Urothelium cell line (cell line): ENCODE measurements at regions not wholly inside any gene's neighbourhood (a gene's known extent, or its start where the extent isn't known, plus 50 kb on each side); places are given as distances from the start of the nearest gene placed in this dataset.
A peak's percentile ranks its signal among the peaks of the same experiment; 100 is the strongest.
"Not testable (repeated sequence)": the region's sequence is repeated elsewhere in the genome, so short reads cannot be mapped to it uniquely, and the experiment has no call there.

Experiments used
- DNase-seq: peaks from one replicate; pipeline ENCODE4 v3.0.0; 2011; ENCODE audit warnings: low spot score, mixed read lengths
- FAIRE-seq: peaks from 2 replicates; lab custom pipeline; 2011; peaks lifted over from hg19 to GRCh38; lab: Jason Lieb, UNC

GRCh38 chr2:66632882-66633281, 198.0 kb downstream of the MEIS1 start:
- not testable (repeated sequence) for FAIRE-seq, DNase-seq

- FAIRE-seq = no peak
Measured at GRCh38 chr2:66633631-66634030, 198.7 kb downstream of the MEIS1 start.

DNA sequence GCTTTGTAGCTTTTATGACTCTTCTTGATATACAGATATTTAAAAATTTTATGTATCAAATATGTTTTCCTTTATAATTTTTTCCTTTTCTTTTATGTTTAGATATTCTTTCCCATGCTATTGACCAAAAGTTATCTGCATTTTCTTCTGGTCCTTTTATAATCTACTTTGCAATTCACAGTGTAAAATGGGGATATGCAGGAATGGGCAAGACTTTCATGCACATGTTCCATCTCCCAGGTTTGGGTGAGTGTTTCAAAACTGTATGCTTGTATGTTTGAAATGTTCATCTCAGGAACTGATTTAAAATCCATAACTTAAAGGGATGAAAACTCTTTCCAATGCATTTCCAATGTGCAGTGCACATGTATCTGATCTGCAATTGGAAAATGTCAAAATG, 199.9 kb downstream of the MEIS1 start:
- FAIRE-seq = no peak
- DNase-seq = no peak

More at GRCh38 chr2:66633631-66634030, 198.7 kb downstream of the MEIS1 start:
- DNase-seq = no peak

DNA sequence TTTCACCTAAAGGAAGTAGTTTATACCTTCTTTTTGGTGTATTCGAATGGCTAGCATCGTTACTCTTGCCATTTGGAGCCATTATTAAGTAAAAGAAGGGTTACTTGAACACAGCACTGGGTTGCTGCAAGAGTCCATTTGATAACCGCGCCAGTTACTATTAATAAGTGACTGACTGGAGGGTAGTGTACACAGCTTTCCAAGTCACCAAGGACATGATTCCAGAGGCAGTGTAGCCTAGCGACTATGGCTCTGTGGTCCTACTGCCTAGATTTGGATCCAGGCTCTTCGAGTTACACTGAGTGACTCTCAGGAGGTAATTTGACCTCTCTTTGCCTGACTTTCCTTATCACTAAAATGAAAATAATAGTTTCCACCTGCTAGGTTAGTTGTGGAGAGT, 206.8 kb downstream of the MEIS1 start:
- FAIRE-seq (no peak), DNase-seq (no peak)

- not testable (repeated sequence) for FAIRE-seq, DNase-seq
Measured at GRCh38 chr2:66648081-66648480, 213.2 kb downstream of the MEIS1 start.

GRCh38 chr2:66649006-66649405, 214.1 kb downstream of the MEIS1 start:
- no peak for DNase-seq
- no peak for FAIRE-seq

DNA sequence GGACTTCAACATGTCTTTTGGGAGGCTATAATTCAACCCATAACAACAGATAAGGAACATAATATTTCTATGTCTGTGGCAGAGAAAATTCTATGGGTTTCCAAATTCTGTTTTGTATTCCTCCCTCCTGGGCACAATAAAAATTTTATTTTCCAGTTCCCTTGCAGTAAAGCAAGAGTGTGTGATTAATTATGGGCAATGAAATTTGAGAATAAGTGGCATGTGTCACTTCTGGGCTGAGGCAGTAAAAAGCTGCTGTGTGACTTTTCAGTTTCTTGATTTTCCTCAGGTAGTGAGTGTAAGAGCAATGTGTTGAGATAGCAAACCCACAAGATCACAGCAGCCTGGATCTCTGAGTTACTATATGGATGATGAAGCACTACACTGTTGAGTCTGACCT, 216.4 kb downstream of the MEIS1 start:
- no peak for DNase-seq
- no peak for FAIRE-seq

DNA sequence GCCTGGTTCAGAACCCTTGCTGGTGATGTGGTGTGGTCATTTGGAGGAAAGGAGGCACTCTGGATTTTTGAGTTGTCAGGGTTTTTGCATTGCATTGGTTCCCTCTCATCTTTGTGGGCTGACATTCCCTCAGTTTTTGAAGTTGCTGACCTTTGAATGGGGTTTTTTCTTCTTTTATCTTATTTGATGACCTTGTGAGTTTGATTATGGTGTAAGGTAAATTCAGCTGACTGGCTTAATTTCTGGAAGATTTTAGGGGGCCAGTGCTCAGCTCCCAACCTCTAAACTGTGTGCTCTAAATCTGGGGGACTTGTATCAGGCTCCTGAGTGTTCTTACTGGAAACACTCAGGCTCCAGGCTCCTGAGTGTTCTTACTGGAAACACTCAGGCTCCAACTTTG, 225.9 kb downstream of the MEIS1 start:
- DNase-seq = no peak
- no peak for FAIRE-seq

GRCh38 chr2:66661253-66662173, 226.6 kb downstream of the MEIS1 start:
- FAIRE-seq (peak; percentile 84), DNase-seq (no peak)

DNA sequence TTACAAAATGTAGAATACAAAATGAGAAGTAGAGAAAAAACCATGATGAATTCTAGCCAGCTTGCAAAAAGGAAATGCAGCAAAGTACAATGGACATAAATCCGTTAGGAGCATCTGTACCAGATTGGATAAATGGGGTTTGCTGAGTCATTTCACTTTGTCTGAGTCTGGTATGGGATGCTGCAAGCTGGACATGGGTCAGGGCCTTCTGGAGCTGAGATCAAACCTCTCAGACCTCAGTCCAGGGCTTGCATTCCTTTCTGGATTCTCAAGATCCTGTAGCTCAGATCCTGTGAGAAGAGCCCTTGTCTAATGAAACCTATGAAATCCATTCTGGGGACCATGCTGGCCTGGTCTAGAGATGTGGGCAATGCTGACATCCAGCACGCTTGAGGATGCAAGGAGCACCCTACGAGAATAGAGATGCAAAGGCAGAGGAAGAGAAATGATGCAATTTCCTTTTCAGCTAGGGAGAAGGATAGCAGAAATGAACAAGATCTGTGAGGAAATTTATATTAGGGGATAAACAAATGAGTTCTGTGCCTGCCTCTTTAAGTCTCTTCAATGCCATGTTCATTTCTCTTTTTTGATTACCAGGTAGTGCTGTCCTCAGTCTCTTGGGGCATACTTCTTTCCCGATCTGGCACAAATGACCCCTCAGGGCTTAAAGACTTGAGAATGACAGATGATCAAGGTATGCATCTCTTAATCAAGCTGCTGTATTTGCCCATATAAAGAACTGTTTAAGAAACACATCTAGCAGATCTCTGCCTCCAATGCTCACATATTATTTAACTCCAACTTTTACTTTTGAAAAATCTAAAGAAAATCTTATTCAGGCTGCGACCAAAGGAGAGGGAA, 230.4 kb downstream of the MEIS1 start:
- DNase-seq (no peak), FAIRE-seq (no peak)

- DNase-seq (no peak), FAIRE-seq (no peak)
Measured at GRCh38 chr2:66667301-66667700, 232.4 kb downstream of the MEIS1 start.

DNA sequence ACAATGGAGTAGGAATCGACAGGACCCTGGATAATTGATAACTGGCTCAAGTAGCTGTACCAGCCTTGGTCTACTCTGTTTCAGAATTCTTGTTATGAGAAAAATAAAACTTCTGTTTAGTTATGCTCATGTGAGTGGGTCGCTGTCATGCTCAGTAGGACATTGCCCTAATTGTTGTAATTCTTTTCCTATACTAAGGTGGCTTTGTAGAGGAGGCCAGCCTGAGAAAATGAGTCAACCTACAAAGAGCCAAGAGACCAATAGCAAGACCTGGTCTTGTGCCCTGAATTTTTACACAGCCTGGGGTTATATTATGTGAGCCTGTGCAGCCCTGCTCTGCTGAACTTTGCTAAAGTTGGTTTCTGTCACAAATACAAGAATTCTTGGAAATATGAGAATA, 238.4 kb downstream of the MEIS1 start:
- no peak for DNase-seq
- no peak for FAIRE-seq

DNA sequence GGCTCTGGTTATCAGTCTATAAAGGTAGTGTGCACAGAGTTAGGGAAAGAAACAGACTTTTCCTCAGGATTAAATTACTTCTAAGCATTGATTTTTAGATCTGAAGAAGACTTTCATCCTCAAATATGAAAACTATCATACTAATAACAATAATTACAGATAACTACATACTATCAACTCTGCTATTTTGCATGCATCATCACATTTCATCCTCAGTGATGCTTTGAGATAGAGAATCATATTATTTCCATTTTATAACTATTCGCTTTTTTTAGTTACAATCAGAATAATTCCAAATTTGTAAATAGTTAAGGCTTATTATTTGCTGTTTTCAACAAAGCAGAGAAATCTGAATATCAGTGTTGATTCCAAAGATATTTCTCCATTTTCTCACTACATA, 239.2 kb downstream of the MEIS1 start:
- no peak for FAIRE-seq

DNA sequence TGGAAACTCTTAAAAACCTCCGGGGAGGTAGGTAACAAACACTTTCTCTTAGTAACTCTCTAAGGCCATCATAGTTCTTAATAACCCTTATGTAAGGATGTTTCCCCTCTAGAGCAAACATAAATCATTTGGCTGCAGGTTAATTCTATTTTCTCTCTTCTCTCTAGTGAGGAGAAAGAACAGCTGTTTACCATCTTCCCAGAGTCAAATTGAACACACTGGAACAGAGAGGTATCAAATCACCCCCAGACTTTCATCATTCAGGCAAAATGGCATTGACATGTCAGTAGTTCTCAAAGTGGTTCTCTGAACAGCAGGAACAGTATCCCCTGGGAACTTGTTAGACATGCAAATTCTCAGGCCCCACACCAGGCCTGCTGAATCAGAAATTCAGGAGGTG, 240.7 kb downstream of the MEIS1 start:
- FAIRE-seq (no peak), DNase-seq (no peak)

More for the DNA sequence above, 239.2 kb downstream of the MEIS1 start:
- no peak for DNase-seq

DNA sequence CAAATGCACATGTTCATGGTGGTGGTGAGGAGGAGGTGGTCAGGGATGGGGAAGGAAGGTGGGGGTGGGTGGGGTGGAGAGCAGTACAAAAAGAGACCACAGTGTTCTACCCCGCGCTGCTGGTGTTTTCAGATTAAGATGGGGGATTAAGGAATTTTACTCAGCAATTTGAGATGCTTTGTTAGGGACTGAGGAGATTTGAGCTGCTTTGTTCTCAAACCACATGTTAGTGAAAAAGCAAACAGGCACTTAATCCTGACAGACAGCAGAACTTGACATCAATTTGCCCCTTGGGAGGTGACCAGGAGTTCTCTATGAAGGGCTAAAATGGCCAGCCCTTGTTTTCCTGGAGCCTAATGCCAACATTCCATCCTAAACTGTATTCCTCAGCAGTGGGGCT, 244.5 kb downstream of the MEIS1 start:
- FAIRE-seq = no peak
- DNase-seq = no peak

GRCh38 chr2:66682476-66682875, 247.6 kb downstream of the MEIS1 start:
- DNase-seq = no peak
- no peak for FAIRE-seq

DNA sequence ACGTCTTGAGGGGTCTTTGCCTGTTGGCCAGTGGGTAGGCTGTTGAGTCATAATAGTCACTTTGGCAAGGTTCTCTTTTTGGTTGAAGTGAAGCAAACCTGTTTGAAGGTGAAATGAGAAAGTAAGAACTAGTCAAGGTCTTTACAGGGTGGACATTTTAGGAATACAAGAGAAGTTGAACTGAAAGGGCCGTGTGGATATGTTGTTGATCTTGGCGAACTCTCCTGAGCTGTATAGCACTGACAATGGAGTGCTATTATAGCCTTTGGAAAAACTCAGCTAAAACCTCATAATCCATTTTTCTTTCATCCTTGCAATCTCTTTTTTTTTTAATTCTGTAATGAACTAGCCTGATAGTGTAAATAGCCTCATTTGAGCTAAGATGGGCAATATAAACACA, 248.1 kb downstream of the MEIS1 start:
- FAIRE-seq (no peak), DNase-seq (no peak)

DNA sequence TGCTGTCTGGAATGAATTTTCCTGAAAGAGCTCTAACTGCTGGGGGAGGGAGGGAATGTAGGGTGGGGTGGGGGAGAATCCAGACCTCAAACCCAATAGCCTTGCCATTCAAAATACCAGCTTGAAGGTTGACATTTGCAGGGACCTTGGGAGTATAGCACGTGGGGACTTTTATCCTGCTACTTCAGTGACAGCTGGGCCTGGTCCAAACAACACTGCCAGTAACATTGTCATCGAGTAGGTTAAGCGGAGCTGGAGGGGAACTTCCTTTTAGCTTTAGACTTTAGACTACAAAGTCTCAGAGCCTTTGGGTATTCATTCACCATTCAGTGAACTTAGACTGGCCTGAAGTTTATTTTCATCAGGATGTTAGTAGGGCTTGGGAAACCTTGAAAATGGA, 248.7 kb downstream of the MEIS1 start:
- FAIRE-seq (no peak), DNase-seq (no peak)

DNA sequence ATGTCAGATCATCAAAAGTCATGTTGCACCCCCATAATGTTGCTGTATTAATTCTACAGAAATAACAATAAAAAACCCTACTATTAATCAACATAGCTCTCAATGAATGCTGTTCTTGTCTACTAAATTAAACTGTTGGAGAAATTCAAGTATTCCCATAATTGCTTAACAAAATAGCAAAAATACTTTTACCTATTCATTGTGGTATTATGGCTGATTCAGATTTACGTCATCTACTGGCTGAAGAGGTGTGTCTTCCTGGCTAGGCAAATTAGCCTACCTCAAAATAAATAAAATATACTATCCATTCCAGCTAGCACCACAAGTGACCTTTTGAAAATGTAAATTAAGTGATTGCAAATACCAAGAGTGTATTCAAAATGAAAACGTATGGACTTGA, 249.4 kb downstream of the MEIS1 start:
- DNase-seq = no peak
- no peak for FAIRE-seq

GRCh38 chr2:66686755-66687154, 251.8 kb downstream of the MEIS1 start:
- DNase-seq (no peak), FAIRE-seq (no peak)

DNA sequence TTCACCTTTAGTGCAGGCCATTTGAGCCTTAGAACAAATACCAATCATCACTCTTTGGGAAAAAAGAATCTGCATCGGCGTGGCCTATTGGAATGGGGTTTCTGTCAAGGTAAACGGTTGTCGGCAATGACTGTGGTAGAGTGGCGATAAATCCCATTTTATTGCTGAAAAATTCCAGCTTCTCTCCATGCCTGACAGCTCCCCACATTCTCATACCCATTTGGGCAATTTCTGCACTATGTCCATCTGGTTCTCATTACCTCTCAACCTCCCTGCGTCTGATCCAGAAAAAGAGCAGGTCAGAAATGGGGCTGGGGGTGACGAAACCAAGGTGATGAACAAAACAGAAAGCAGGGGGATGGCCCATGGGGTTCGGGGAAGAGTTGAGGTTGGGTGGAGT, 254.0 kb downstream of the MEIS1 start:
- FAIRE-seq = no peak

More for the DNA sequence above, 254.0 kb downstream of the MEIS1 start:
- DNase-seq = no peak
